ENCODE measurements at regions not wholly inside any gene's neighbourhood (a gene's known extent, or its start where the extent isn't known, plus 50 kb on each side); places are given as distances from the start of the nearest gene placed in this dataset.
"Not testable (repeated sequence)": the region's sequence is repeated elsewhere in the genome, so short reads cannot be mapped to it uniquely, and the experiment has no call there.

GRCh38 chr16:75821117-75821516, 94.8 kb upstream of the CPHXL start:
- H3K36me3 Mint-ChIP-seq, result no peaks in the 10 kb centered on the region
- H3K4me1 Mint-ChIP-seq, result no peaks in the 10 kb centered on the region
- H3K4me3 Mint-ChIP-seq, result no peak overlapping the region
- no peak for DNase-seq (ENCODE audit: low spot score in 2 of 2, unreplicated experiment in 2 of 2)
- peaks cover 3% of the 10 kb centered on the region for H3K9me3 Mint-ChIP-seq
- peaks cover 4% of the 10 kb centered on the region for H3K27me3 Mint-ChIP-seq (ENCODE audit: low read depth)
- no peak overlapping the region for H3K27ac Mint-ChIP-seq
- no peak for TF ChIP-seq CTCF (IDR thresholded peaks at IDR 0.05; ENCODE audit: unreplicated experiment)

GRCh38 chr16:75825750-75826149, 99.5 kb upstream of the CPHXL start:
- not testable (repeated sequence) for H3K27me3 Mint-ChIP-seq (ENCODE audit: low read depth); H3K4me3 Mint-ChIP-seq; H3K36me3 Mint-ChIP-seq; H3K4me1 Mint-ChIP-seq; DNase-seq (ENCODE audit: low spot score in 2 of 2, unreplicated experiment in 2 of 2); H3K27ac Mint-ChIP-seq
- H3K9me3 Mint-ChIP-seq, result peaks cover 32% of the 10 kb centered on the region

- not testable (repeated sequence) for DNase-seq (ENCODE audit: low spot score in 2 of 2, unreplicated experiment in 2 of 2); H3K36me3 Mint-ChIP-seq; H3K27me3 Mint-ChIP-seq (ENCODE audit: low read depth); H3K4me1 Mint-ChIP-seq; H3K27ac Mint-ChIP-seq
- Mint-ChIP-seq H3K4me3 (peak overlapping the region; percentile 55), H3K9me3 (peaks cover 49% of the 10 kb centered on the region)
These were observed 101.2 kb upstream of the CPHXL start for GRCh38 chr16:75827372-75828038.

- H3K4me3 Mint-ChIP-seq; H3K27me3 Mint-ChIP-seq (ENCODE audit: low read depth); H3K4me1 Mint-ChIP-seq; H3K36me3 Mint-ChIP-seq; DNase-seq (ENCODE audit: low spot score in 2 of 2, unreplicated experiment in 2 of 2); H3K27ac Mint-ChIP-seq: not testable (repeated sequence)
- peaks cover 51% of the 10 kb centered on the region for H3K9me3 Mint-ChIP-seq
These were observed 107.1 kb upstream of the CPHXL start for GRCh38 chr16:75833385-75833784.

- Mint-ChIP-seq H3K9me3 (peaks cover 20% of the 10 kb centered on the region), H3K4me1 (peaks cover 4% of the 10 kb centered on the region), H3K27me3 (ENCODE audit: low read depth) (no peaks in the 10 kb centered on the region), H3K4me3 (no peak overlapping the region), H3K27ac (no peak overlapping the region), H3K36me3 (no peaks in the 10 kb centered on the region)
- no peak for DNase-seq (ENCODE audit: low spot score in 2 of 2, unreplicated experiment in 2 of 2)
- TF ChIP-seq CTCF (IDR thresholded peaks at IDR 0.05; ENCODE audit: unreplicated experiment), result no peak
These were observed 110.2 kb upstream of the CPHXL start for GRCh38 chr16:75836347-75837010.

- DNase-seq (ENCODE audit: low spot score in 2 of 2, unreplicated experiment in 2 of 2), result no peak
- H3K9me3 Mint-ChIP-seq, result peaks cover 13% of the 10 kb centered on the region
- H3K27me3 Mint-ChIP-seq (ENCODE audit: low read depth), result no peaks in the 10 kb centered on the region
- no peaks in the 10 kb centered on the region for H3K36me3 Mint-ChIP-seq
- H3K4me1 Mint-ChIP-seq, result peaks cover 4% of the 10 kb centered on the region
- no peak overlapping the region for H3K4me3 Mint-ChIP-seq
- H3K27ac Mint-ChIP-seq, result no peak overlapping the region
- no peak for TF ChIP-seq CTCF (IDR thresholded peaks at IDR 0.05; ENCODE audit: unreplicated experiment)
These were observed 111.0 kb upstream of the CPHXL start for GRCh38 chr16:75837264-75837663.

GRCh38 chr16:75837681-75838080, 111.4 kb upstream of the CPHXL start:
- no peak overlapping the region for H3K27ac Mint-ChIP-seq
- peaks cover 9% of the 10 kb centered on the region for H3K9me3 Mint-ChIP-seq
- no peaks in the 10 kb centered on the region for H3K36me3 Mint-ChIP-seq
- no peak overlapping the region for H3K4me3 Mint-ChIP-seq
- no peak for DNase-seq (ENCODE audit: low spot score in 2 of 2, unreplicated experiment in 2 of 2)
- TF ChIP-seq CTCF (IDR thresholded peaks at IDR 0.05; ENCODE audit: unreplicated experiment), result no peak
- no peaks in the 10 kb centered on the region for H3K27me3 Mint-ChIP-seq (ENCODE audit: low read depth)
- peaks cover 4% of the 10 kb centered on the region for H3K4me1 Mint-ChIP-seq

Measured in mesothelial cell of epicardium (in vitro differentiated cells).